Loucy (cell line): ENCODE measurements at regions not wholly inside any gene's neighbourhood (a gene's known extent, or its start where the extent isn't known, plus 50 kb on each side); places are given as distances from the start of the nearest gene placed in this dataset.

ENCODE experiments used
- H2AFZ ChIP-seq: fragments of 200-600 bp; sonication (generic); 2 replicates; pipeline ENCODE4 v1.6.0; 2016; ENCODE audit warnings: antibody characterized with exemption, mild to moderate bottlenecking, low read length, moderate library complexity
- H3F3A ChIP-seq: fragments of 200-600 bp; 2 replicates; pipeline ENCODE4 v1.6.0; 2016; ENCODE audit warnings: antibody characterized with exemption, low read depth, mild to moderate bottlenecking
- H3K27me3 ChIP-seq: fragments of 200-600 bp; sonication (generic); 2 replicates; pipeline ENCODE4 v1.6.1; 2014; ENCODE audit warnings: low read length, mild to moderate bottlenecking; ENCODE audit not compliant: insufficient read depth, poor library complexity, severe bottlenecking
- H3K36me3 ChIP-seq: fragments of 200-600 bp; sonication (generic); 2 replicates; pipeline ENCODE4 v1.6.1; 2016; ENCODE audit warnings: low read length; ENCODE audit not compliant: insufficient read depth
- H3K4me1 ChIP-seq: fragments of 200-600 bp; sonication (generic); 2 replicates; pipeline ENCODE4 v1.5.1; 2014; ENCODE audit warnings: low read length, mild to moderate bottlenecking; ENCODE audit not compliant: insufficient read depth, poor library complexity, severe bottlenecking
- H3K4me2 ChIP-seq: fragments of 200-600 bp; sonication (generic); 2 replicates; pipeline ENCODE4 v1.6.0; 2014; ENCODE audit warnings: antibody characterized with exemption, low read length, low read depth, mild to moderate bottlenecking; ENCODE audit not compliant: poor library complexity, severe bottlenecking
- H3K4me3 ChIP-seq: fragments of 200-600 bp; sonication (generic); 2 replicates; pipeline ENCODE4 v1.5.1; 2014; ENCODE audit warnings: low read length, mild to moderate bottlenecking, mixed read lengths; ENCODE audit not compliant: poor library complexity, severe bottlenecking
- H3K79me2 ChIP-seq: fragments of 200-600 bp; sonication (generic); 2 replicates; pipeline ENCODE4 v1.6.1; 2014; ENCODE audit warnings: low read length; ENCODE audit not compliant: insufficient read depth
- H3K9ac ChIP-seq: fragments of 200-600 bp; sonication (generic); 2 replicates; pipeline ENCODE4 v1.6.0; 2014; ENCODE audit warnings: mild to moderate bottlenecking, low read depth, low read length, moderate library complexity; ENCODE audit not compliant: poor library complexity, severe bottlenecking
- H3K9me2 ChIP-seq: fragments of 200-600 bp; sonication (generic); replicated peaks from 2 replicates; pipeline ENCODE4 v1.6.1; 2016; ENCODE audit warnings: low read depth, low read length, mixed read lengths
- H3K9me3 ChIP-seq: fragments of 200-600 bp; sonication (generic); 2 replicates; pipeline ENCODE4 v1.6.1; 2014; ENCODE audit warnings: mild to moderate bottlenecking, antibody characterized with exemption, low read length, low read depth; ENCODE audit not compliant: insufficient read depth
- H4K20me1 ChIP-seq: fragments of 200-600 bp; sonication (generic); 2 replicates; pipeline ENCODE4 v1.6.0; 2014; ENCODE audit warnings: antibody characterized with exemption, low read length, mild to moderate bottlenecking; ENCODE audit not compliant: insufficient read depth, poor library complexity, severe bottlenecking
- CTCF ChIP-seq: fragments of 200-600 bp; sonication (generic); conservative IDR thresholded peaks from 2 replicates; pipeline ENCODE4 v1.5.1; 2014; ENCODE audit warnings: mild to moderate bottlenecking, antibody characterized with exemption, low read length
- EZH2phosphoT487 ChIP-seq: fragments of 200-600 bp; IDR thresholded peaks from 2 replicates; pipeline ENCODE4 v1.6.1; 2018; ENCODE audit warnings: antibody characterized with exemption, mild to moderate bottlenecking, moderate library complexity, borderline replicate concordance

DNA sequence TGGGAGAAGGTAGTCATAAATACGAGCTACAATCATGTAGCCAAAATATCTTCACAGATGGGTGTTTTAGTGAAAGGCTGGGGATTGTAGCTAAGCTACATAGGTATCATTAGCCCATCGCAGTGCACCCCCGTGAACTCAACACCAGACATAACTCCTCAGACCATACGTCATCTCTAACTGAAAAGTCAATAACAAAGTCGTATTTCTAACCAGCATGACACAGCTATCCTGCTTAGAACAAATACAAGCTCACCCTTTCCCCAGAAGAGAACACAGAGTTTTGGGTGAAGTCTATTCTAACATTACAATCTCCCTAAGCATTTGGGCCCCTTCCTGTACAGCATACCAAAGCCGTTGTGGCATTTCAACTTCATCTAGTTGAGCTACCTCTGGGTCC, 636.6 kb upstream of the DPP6 start:
- H3F3A ChIP-seq = no peaks in the 10 kb centered on the region
- H3K9ac ChIP-seq = no peak overlapping the region
- H3K36me3 ChIP-seq = no peaks in the 10 kb centered on the region
- H3K27me3 ChIP-seq = no peaks in the 10 kb centered on the region
- no peak overlapping the region for H3K4me3 ChIP-seq
- H3K9me3 ChIP-seq = no peaks in the 10 kb centered on the region; the same call in 1 of the 2 replicates
- H3K9me2 ChIP-seq = no peaks in the 10 kb centered on the region
- no peaks in the 10 kb centered on the region for H3K79me2 ChIP-seq
- no peaks in the 10 kb centered on the region for H3K4me1 ChIP-seq
- H3K4me2 ChIP-seq = no peak overlapping the region
- no peak overlapping the region for H2AFZ ChIP-seq
- no peaks in the 10 kb centered on the region for H4K20me1 ChIP-seq
- TF ChIP-seq EZH2phosphoT487 (no peak), CTCF (no peak)

DNA sequence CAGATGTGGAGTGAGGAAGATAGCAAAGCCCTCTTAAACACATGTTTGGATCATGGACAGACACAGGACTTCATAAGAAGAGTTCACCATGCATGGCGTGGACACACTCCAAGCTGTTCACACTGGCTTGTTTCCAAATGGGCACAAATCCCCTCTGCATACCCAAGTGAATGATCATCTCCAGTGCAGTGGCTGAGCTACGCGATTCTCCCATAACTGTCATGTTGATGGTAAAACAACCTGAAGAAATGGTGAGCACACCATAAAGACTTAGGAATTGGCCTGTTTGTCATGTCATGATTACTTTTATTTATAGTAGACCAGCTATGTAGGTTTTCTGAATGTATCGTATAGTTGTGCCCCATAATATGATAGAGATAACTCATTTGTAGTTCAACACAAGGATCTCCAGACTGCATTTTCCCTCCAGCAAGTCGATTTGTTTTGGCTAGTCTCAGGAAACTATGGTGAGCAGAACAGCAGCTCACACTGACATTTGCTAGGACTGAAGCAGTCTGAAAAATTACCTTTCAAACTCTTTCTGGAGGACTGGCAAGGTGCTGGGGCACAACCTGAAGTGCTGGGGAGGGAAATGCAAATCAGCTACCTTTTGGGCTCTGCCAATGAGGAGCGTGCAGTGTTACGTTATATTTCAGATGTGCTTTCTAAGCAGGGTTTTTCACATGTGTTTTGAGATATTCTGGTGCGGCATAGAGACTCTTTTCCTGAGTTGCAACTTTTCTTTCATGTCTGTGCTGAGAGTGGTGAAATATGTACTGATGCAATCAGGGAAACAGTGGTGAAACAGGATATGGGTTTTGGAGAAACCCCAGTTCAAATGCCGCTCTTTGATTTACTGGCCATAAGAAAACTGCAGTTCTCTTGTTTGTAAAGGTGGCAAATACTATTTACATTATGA, 629.6 kb upstream of the DPP6 start:
- TF ChIP-seq CTCF = no peak
- no peak for TF ChIP-seq EZH2phosphoT487
- Histone ChIP-seq H3K9ac (no peak overlapping the region), H3K9me2 (no peaks in the 10 kb centered on the region), H3K36me3 (no peaks in the 10 kb centered on the region), H3K79me2 (no peaks in the 10 kb centered on the region), H2AFZ (no peak overlapping the region), H3K27me3 (no peaks in the 10 kb centered on the region), H3K9me3 (0 out of 2 replicates have a peak, but pooled peaks cover 3% of the 10 kb centered on the region), H3F3A (no peaks in the 10 kb centered on the region), H3K4me2 (no peak overlapping the region), H3K4me3 (no peak overlapping the region), H3K4me1 (no peaks in the 10 kb centered on the region), H4K20me1 (no peaks in the 10 kb centered on the region)

DNA sequence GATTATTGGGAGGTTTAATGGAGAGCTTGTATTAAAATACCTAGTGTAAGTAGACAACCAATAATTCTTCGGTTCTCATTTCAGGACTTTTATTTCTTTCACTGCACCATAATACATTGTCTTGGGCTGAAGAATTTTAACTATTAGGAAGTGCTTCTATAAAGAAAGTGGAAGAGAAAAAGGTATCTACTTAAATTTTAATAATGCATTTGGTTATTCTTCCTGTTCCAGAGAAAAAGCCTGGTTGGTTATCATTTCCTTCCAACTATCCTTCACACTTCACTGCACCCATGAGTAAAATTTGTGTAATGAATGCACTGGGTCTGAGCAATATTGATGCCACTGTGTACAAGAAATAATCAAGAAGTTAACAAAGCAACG, 629.0 kb upstream of the DPP6 start:
- Histone ChIP-seq H3K9me2 (no peaks in the 10 kb centered on the region), H3F3A (no peaks in the 10 kb centered on the region), H3K4me1 (no peaks in the 10 kb centered on the region), H3K79me2 (no peaks in the 10 kb centered on the region), H3K4me2 (no peak overlapping the region), H4K20me1 (no peaks in the 10 kb centered on the region), H3K4me3 (no peak overlapping the region), H3K9ac (no peak overlapping the region), H3K36me3 (no peaks in the 10 kb centered on the region), H3K9me3 (peaks cover 6% of the 10 kb centered on the region; the same call in 1 of the 2 replicates), H3K27me3 (no peaks in the 10 kb centered on the region), H2AFZ (no peak overlapping the region)
- TF ChIP-seq EZH2phosphoT487 (no peak), CTCF (no peak)
